ENCODE measurements at regions not wholly inside any gene's neighbourhood (a gene's known extent, or its start where the extent isn't known, plus 50 kb on each side); places are given as distances from the start of the nearest gene placed in this dataset.
"Not testable (repeated sequence)": the region's sequence is repeated elsewhere in the genome, so short reads cannot be mapped to it uniquely, and the experiment has no call there.

- no peak for DNase-seq (ENCODE audit: low spot score)
Measured at GRCh38 chr14:23751616-23752015, 115.5 kb downstream of the DHRS2 start.

GRCh38 chr14:23763394-23763793, 127.2 kb downstream of the DHRS2 start:
- no peak for DNase-seq (ENCODE audit: low spot score)

- DNase-seq (ENCODE audit: low spot score), result no peak
Measured at GRCh38 chr14:23766737-23767401, 130.7 kb downstream of the DHRS2 start.

- not testable (repeated sequence) for DNase-seq (ENCODE audit: low spot score)
Measured at GRCh38 chr14:23769221-23769728, 133.1 kb downstream of the DHRS2 start.

GRCh38 chr14:23773981-23774380, 137.8 kb downstream of the DHRS2 start:
- DNase-seq (ENCODE audit: low spot score), result no peak

GRCh38 chr14:23776296-23776695, 140.1 kb downstream of the DHRS2 start:
- DNase-seq (ENCODE audit: low spot score), result no peak

- no peak for DNase-seq (ENCODE audit: low spot score)
Measured at GRCh38 chr14:23785208-23785607, 149.0 kb downstream of the DHRS2 start.

- DNase-seq (ENCODE audit: low spot score), result no peak
Measured at GRCh38 chr14:23787436-23787835, 151.3 kb downstream of the DHRS2 start.

- no peak for DNase-seq (ENCODE audit: low spot score)
Measured at GRCh38 chr14:23789696-23790095, 153.5 kb downstream of the DHRS2 start.

GRCh38 chr14:23793532-23793931, 157.4 kb downstream of the DHRS2 start:
- DNase-seq (ENCODE audit: low spot score), result no peak

- no peak for DNase-seq (ENCODE audit: low spot score)
Measured at GRCh38 chr14:23800811-23801210, 152.8 kb upstream of the DHRS4 start.

- DNase-seq (ENCODE audit: low spot score), result no peak
Measured at GRCh38 chr14:23801766-23802165, 151.8 kb upstream of the DHRS4 start.

- no peak for DNase-seq (ENCODE audit: low spot score)
Measured at GRCh38 chr14:23804817-23805216, 148.8 kb upstream of the DHRS4 start.

- no peak for DNase-seq (ENCODE audit: low spot score)
Measured at GRCh38 chr14:23805761-23806160, 147.8 kb upstream of the DHRS4 start.

GRCh38 chr14:23814527-23815256, 138.9 kb upstream of the DHRS4 start:
- DNase-seq (ENCODE audit: low spot score), result no peak

GRCh38 chr14:23816371-23816770, 137.2 kb upstream of the DHRS4 start:
- no peak for DNase-seq (ENCODE audit: low spot score)

- DNase-seq (ENCODE audit: low spot score), result no peak
Measured at GRCh38 chr14:23817164-23817767, 136.3 kb upstream of the DHRS4 start.

GRCh38 chr14:23827100-23827892, 126.3 kb upstream of the DHRS4 start:
- no peak for DNase-seq (ENCODE audit: low spot score)

GRCh38 chr14:23828001-23828400, 125.6 kb upstream of the DHRS4 start:
- DNase-seq (ENCODE audit: low spot score), result no peak

- no peak for DNase-seq (ENCODE audit: low spot score)
Measured at GRCh38 chr14:23828616-23829015, 125.0 kb upstream of the DHRS4 start.

GRCh38 chr14:23829736-23830471, 123.7 kb upstream of the DHRS4 start:
- peak; percentile 90 for DNase-seq (ENCODE audit: low spot score)

- DNase-seq (ENCODE audit: low spot score), result no peak
Measured at GRCh38 chr14:23831596-23831995, 122.0 kb upstream of the DHRS4 start.

Data from AG20443 (cell line).